Stomach (tissue), 4 donors: ENCODE measurements at regions not wholly inside any gene's neighbourhood (a gene's known extent, or its start where the extent isn't known, plus 50 kb on each side); places are given as distances from the start of the nearest gene placed in this dataset.

Experiments used
- CTCF ChIP-seq, 7 experiments: fragments of 450-650 bp in 4 of 7; fragments of 200-600 bp in 3 of 7; sonication (generic) in 3 of 7; IDR thresholded peaks; one replicate each; pipeline ENCODE4 v1.5.1; 2016 to 2019; ENCODE audit warnings: antibody characterized with exemption in 7 of 7, control low read depth in 2 of 7, mild to moderate bottlenecking in 1 of 7
- EP300 ChIP-seq: sonication (generic); formaldehyde crosslinking; IDR thresholded peaks from one replicate; pipeline ENCODE4 v1.6.1; 2017; ENCODE audit warnings: antibody characterized with exemption
- POLR2A ChIP-seq, 4 donors: fragments of 450-650 bp; IDR thresholded peaks; one replicate each; pipeline ENCODE4 v1.6.1; 2016; ENCODE audit warnings: antibody characterized with exemption in 4 of 4, control low read depth in 2 of 4, mild to moderate bottlenecking in 1 of 4, moderate library complexity in 1 of 4

GRCh38 chr1:199778324-199778955 lies 249.1 kb upstream of the NR5A2 start:
- TF ChIP-seq EP300 (no peak), POLR2A (IDR thresholded peaks at IDR 0.05) (no peak), CTCF (IDR thresholded peaks at IDR 0.05) (no peak)
